HAP-1 (cell line): ENCODE measurements at regions not wholly inside any gene's neighbourhood (a gene's known extent, or its start where the extent isn't known, plus 50 kb on each side); places are given as distances from the start of the nearest gene placed in this dataset.

Experiments used
- DNase-seq, 2 experiments: peaks; one replicate each; pipeline ENCODE4 v3.0.0-alpha.2; 2016 to 2020; ENCODE audit warnings: low spot score in 2 of 2
- H3K27me3 ChIP-seq: fragments of 250-450 bp; sonication (Bioruptor Pico); 2 replicates; pipeline ENCODE4 v1.5.1; 2020; ENCODE audit warnings: low read depth, mild to moderate bottlenecking, moderate library complexity
- H3K36me3 ChIP-seq: fragments of 250-450 bp; sonication (Bioruptor Pico); replicated peaks from 2 replicates; pipeline ENCODE4 v1.5.1; 2020; ENCODE audit warnings: mild to moderate bottlenecking
- H3K4me1 ChIP-seq: fragments of 250-450 bp; sonication (Bioruptor Pico); 2 replicates; pipeline ENCODE4 v1.5.1; 2020; ENCODE audit warnings: mild to moderate bottlenecking
- H3K4me3 ChIP-seq: fragments of 250-450 bp; sonication (Bioruptor Pico); 2 replicates; pipeline ENCODE4 v1.5.1; 2020; ENCODE audit warnings: mild to moderate bottlenecking, moderate library complexity
- H3K9me3 ChIP-seq: fragments of 250-450 bp; sonication (Bioruptor Pico); 2 replicates; pipeline ENCODE4 v1.5.1; 2020; ENCODE audit warnings: mild to moderate bottlenecking, moderate library complexity
- in situ Hi-C: fragments of 300-500 bp; cut with MboI; formaldehyde crosslinking; loops from 3 replicates; pipeline ENCODE4 v1.14.3; 2020; ENCODE audit warnings: low sequenced_read_pairs, inconsistent platforms, mixed read lengths

- in situ Hi-C loops: no loop called here
- no peak for DNase-seq
- H3K27me3 ChIP-seq: no peaks in the 10 kb centered on the region
- no peak overlapping the region for H3K4me3 ChIP-seq
- no peaks in the 10 kb centered on the region for H3K4me1 ChIP-seq
- H3K9me3 ChIP-seq: no peaks in the 10 kb centered on the region
- H3K36me3 ChIP-seq: no peaks in the 10 kb centered on the region
Observed at GRCh38 chr11:103844327-103845215, 191.9 kb upstream of the DDI1 start.

- no peaks in the 10 kb centered on the region for H3K4me1 ChIP-seq
- in situ Hi-C loops: no loop called here
- no peaks in the 10 kb centered on the region for H3K27me3 ChIP-seq
- DNase-seq: no peak
- no peak overlapping the region for H3K4me3 ChIP-seq
- no peaks in the 10 kb centered on the region for H3K9me3 ChIP-seq
- H3K36me3 ChIP-seq: no peaks in the 10 kb centered on the region
Observed at GRCh38 chr11:103845331-103845730, 191.1 kb upstream of the DDI1 start.

GRCh38 chr11:103848686-103849085, 187.8 kb upstream of the DDI1 start:
- DNase-seq: no peak
- H3K9me3 ChIP-seq: no peaks in the 10 kb centered on the region
- H3K27me3 ChIP-seq: peaks cover 3% of the 10 kb centered on the region
- no peaks in the 10 kb centered on the region for H3K4me1 ChIP-seq
- in situ Hi-C loops: no loop called here
- no peaks in the 10 kb centered on the region for H3K36me3 ChIP-seq
- H3K4me3 ChIP-seq: no peak overlapping the region

DNA sequence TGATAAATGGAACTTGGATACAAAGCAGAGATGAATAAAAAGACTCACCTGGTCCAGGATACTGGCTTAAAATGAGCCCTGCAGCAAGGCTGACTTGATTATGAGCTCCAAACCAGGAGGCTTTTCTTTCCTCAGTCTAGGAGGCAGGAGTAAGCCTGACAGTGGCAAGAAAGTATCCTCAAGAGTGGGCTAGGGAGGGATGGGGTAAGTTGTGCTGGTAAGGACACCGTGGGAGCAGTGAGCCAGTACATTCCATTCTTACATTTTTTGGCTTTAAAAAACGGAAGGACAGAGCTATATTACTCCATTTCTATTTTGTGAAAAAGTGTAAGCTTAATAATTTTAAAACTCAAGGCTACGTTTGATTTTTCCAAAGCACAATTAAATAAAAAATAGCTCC, 187.1 kb upstream of the DDI1 start:
- Histone ChIP-seq H3K4me1 (no peaks in the 10 kb centered on the region), H3K36me3 (no peaks in the 10 kb centered on the region), H3K27me3 (peaks cover 3% of the 10 kb centered on the region), H3K9me3 (no peaks in the 10 kb centered on the region), H3K4me3 (no peak overlapping the region)
- in situ Hi-C loops: no loop called here
- no peak for DNase-seq

GRCh38 chr11:103850419-103851165, 185.8 kb upstream of the DDI1 start:
- in situ Hi-C loops: no loop called here
- no peak overlapping the region for H3K4me3 ChIP-seq
- no peaks in the 10 kb centered on the region for H3K4me1 ChIP-seq
- H3K36me3 ChIP-seq: no peaks in the 10 kb centered on the region
- no peaks in the 10 kb centered on the region for H3K9me3 ChIP-seq
- peaks cover 3% of the 10 kb centered on the region for H3K27me3 ChIP-seq
- no peak for DNase-seq

DNA sequence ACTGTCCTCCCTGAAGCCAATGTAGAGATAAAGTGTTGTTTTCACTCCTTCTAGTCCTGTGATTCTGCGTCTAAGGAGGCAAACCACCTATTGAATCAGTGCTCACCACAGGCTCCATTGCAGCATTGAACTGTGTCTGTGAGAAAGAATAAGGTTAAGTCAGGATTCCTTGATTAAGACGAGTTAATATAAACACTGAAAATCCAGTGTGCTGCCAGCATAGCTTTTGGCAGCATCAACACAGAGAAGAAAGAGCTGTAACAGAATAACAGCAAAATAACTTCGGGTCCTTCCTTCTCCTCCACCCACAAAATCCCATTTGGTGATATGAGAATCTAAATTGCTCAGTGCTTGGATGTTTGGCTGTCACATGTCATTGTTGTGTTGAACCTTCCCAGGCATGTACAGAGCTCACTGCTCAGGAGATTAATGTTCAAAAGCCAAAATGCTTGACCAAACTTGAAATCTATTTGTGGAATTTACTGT, 185.2 kb upstream of the DDI1 start:
- Histone ChIP-seq H3K4me3 (no peak overlapping the region), H3K9me3 (no peaks in the 10 kb centered on the region), H3K36me3 (no peaks in the 10 kb centered on the region), H3K27me3 (peaks cover 3% of the 10 kb centered on the region), H3K4me1 (no peaks in the 10 kb centered on the region)
- in situ Hi-C loops: no loop called here
- no peak for DNase-seq
